Epidermal melanocyte (primary cell): ENCODE measurements at regions not wholly inside any gene's neighbourhood (a gene's known extent, or its start where the extent isn't known, plus 50 kb on each side); places are given as distances from the start of the nearest gene placed in this dataset.

Source experiments
- DNase-seq: peaks from one replicate; pipeline ENCODE4 v3.0.0; 2011; ENCODE audit warnings: low spot score; ENCODE audit not compliant: insufficient read length

DNA sequence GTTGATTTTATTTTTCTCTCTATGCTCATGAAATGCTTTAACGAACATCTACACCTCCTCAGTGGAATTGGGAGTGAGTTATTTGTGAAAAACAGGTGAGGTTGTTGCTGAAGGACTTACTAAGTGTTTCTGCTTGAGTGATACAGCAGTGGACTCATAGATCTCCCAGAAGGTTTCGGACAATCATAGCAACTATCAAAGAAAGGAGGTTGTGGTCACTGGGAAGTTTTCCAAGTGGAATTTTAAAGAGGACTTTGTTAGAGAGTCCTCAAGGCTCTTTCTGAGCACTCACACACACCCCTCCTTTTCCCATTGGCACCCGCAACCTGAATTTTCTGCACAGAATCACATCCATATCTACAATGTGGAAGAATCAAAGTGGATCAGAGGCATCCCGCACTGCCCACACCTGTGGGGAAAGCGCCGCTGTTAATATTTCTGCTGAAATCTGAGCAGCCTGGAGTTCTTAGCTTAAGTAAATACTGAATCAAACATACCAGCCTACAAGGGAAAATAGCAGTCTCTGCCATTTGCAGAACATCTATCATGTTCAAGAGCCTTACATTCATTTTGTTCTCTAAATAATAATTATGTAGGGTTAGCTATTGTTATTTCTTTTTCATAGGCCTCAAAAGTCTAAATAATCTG lies 719.4 kb downstream of the DIAPH3 start:
- no peak for DNase-seq

DNA sequence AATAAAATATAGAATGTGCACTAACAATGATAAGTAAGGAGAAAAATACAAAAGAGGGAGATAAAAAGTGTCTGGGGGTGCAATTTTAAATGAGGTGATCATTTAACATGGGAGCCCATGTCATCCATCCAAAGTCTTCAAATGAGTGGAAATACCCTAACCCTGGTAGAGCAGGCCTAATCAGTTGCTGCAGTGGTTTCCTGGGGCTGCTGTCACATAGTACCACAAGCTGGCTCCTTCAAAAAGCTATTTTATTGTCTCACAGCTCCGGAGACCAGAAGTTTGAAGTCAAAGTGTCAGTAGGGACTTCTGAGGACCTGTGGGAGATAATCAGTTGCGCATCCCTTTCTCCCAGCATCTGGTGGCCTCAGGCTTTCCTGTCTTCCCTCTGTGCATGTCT lies 717.9 kb downstream of the DIAPH3 start:
- DNase-seq: no peak

DNA sequence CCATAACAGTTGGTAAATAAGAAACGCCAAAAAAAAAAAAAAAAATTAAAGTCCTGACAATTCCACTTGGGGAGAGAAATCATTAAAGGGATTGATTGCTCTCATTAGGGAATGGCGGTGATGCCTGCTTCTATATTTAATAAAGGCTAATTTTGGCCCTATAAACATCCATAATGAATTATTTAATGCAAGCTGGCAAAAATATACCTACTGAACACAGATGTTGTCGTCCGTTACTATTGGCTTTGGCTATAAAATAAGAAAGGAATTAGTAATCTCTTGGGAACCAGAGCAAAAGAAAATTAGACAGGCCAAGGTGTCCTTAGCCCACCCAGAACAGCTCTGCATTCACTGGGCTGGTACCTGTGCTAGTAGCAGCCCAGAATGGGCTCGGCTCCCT lies 717.3 kb downstream of the DIAPH3 start:
- no peak for DNase-seq

DNA sequence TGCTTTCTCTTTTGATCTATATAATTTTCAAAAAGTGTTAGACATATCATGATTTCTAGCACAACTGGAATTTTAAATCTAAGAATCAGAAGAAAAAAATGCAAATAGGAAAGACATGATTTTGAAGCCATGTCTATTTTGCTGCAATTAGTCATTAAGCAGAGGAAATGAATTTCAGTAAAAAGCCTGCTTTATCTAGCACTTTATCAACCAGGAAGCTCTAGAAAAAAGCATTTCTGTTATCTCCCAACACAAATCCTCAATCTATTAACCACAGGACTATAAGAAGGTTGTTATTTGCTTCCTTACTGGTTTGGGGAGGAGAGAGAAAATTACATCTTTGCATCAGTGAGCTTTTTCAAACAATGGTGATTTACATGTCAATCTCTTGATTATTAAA lies 716.7 kb downstream of the DIAPH3 start:
- no peak for DNase-seq

DNA sequence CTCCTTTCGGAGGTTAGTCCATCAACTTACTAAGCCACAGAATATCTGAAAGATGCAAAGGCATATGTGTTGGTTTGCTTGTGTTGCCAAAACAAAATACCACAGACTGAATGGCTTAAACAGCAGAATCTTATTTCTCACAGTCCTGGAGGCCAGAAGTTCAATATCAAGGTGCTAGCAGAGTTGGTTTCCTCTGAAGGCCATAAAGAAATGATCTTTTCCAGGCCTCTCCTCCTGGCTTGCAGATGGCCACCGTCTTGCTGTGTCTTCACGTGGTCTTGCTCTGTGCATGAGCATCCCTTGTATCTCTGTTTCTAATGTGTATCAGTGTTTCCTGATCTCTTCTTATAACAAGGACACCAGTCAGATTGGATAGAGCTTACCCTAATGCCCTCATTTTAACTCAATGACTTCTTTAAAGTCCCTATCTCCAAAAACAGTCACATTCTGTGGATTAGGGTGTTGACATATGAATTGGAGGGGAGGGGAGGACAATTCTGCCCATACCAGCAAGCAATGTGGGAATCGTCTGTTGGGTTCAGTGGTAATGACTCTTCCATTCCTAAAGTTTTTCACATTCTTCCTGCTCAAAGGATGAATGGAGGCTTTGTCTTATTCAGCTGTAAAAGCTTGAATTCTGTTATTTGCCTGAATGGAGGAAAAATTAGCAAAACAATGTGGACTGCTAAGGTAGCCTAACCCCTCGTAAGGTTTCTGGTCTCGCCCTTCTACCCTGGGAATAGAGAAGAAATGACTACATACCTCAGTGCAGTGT lies 715.7 kb downstream of the DIAPH3 start:
- DNase-seq: peak; percentile 41

DNA sequence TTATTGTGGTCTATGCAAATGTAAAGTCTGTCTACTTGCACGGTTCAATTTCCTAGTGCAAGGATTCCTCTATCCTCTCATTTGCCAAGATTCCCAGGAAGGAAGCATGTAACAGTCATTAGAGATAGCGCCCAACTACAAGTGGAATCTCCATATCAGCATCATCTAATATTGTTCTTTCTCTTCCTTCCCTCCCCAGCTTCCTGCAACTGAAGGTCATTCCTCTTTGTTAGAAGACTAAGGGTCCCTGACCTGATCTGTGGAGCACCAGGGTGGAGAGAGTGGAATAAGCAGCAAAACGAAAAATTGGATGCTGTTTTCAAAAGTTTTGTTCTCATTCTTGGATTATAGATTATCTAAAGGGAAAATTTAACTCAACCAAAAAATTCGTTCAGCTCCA lies 714.0 kb downstream of the DIAPH3 start:
- no peak for DNase-seq

DNA sequence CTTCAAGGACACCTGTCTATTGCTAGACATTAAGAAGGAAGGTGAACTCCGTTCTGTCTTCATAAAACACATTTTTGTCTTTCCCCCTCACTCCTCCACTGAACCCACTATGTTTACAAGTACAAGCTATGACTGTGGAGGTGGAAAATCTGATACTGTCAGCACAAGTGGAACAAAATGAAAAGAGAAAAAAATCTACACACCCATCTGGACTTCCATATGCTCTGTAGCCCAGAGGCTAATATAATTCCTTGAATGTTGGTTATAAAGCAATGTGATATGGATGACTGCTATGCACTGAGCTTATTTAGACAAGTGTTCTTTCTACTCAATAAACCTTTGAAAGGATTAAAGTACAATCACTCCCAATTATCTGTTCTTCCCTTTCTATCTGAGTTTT lies 713.5 kb downstream of the DIAPH3 start:
- no peak for DNase-seq

DNA sequence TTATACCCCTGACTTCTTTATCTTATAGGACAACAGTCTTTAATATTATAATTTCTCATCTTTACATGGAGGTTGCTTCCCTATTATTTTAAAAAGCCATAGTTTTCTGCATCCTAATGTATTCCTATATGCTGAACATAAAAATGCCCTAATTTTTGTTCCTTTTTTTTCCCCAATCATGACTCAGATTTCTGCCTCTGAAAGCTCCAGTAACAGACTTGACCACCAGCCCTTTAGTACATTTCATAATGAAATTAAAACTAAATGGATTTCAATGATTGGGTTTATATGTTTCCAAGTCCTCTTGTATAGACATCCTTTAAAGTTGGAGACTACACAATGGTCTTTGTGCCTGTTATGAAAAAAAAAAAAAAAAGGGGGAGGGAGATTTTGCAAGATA lies 712.5 kb downstream of the DIAPH3 start:
- DNase-seq: no peak

DNA sequence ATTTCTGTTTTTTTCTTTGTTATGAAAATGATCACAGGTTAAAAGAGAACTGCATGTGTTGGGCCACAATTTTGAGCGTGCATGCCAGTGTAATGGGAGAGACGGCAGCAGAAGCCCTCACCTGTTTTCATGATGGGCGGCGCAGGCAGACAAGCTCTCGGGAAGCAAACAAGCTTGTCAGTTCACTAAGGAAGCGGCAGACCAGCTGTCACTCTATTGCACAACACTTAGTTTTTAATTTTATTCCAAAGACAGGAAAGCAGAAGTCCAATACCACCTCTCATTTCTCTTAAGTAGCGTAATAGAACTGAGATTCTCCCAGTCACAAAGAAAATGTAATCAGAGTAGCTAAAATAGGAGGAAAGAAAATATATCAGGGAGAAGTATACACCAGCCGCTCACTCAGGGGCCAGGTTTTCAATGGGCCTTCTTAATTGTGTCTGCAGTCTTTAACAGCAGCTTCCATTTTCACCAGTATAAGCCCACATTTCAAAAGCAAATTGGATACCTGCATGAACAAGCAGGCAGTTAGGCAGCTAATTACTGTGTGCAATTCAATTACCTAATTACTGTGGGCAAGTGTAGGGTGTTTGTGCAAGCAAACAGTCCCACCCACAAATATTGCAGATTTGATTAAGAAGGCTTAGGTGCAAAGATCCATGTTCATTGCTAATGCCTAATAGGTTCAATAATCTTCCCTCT lies 711.4 kb downstream of the DIAPH3 start:
- DNase-seq: no peak

DNA sequence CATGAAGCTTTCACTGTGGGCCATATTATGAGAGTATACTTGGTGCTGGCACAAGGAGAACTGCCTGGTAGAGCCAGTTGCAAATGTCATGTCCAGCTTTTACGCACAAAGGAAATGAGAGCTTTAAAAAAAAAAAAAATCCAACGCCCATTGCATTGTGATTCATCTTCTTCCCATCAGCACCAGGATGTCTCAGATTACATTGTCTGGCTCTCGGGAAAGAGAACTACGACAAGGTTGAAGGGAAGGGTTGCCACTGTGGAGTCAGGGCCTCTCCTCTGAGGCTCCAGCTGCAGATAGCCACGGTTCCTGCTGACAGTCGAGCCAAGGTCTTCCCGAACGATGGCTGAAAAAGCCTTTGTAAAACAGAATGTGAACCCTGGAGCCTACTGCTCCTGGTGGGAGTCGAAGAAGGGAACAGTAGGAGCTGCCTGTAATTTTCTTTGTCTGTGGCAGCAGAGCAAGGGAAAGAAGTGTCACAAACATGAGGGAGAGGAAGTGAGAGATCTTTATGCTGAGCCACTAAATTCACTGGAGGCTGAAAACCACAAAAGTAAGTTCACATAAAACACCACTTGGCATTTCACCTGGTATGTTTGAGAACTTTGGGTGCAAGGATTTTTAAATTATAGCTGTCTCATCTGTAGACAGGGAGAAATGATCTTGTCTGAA lies 704.7 kb downstream of the DIAPH3 start:
- DNase-seq: no peak

DNA sequence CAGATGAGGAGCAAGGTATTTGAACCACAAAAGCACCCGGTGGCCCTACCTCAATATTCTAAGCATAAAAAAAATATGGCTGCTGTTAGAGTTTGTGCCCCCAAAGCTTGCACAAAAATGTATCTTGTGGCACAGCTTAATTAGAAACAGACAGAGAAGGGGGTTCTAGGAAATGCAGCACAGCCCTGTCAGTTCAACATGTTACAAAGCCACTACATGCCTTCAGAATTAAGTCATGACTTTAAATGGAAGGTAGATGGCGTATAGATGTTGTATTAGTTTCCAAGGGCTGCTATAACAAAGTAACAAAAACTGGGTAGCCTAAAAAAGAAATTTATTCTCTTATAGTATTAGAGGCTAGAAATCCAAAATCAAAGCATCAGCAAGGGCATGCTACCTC lies 703.8 kb downstream of the DIAPH3 start:
- DNase-seq: no peak

DNA sequence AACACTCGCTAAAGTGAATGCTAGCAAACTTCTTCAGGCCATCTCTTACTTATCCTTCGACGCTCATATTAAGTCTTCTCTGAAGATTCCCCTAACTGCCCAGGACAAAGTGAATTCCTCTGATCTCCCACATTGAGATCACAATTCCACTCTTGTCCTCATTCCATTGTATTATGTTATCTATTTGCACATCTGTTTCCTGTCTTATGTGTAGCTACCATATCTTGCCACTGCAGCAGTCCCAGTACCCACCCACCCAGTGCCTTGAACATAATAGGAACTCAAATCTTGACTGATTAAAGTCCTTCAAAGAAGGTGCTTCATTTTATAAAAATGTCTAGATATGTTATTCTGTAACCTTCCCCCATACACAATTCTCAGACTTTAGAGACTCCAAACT lies 702.3 kb downstream of the DIAPH3 start:
- no peak for DNase-seq

DNA sequence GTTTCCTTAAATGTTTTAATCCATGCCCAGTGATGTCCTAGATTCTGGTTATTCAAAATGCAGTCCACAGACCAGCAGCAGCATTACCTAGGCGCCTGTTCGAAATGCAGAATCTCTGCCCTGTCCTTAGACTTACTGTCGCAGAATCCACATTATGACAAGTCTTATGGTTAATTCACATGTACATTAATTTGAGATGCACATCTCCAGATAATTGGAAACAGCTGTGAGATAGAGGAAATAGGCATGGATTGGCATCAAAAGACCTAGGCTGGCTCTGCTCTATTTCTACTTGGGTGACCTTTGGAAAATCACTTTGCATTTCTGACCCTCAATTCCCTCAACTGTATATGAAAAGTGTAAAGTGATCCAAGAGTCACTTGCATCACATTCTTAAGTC lies 700.7 kb downstream of the DIAPH3 start:
- DNase-seq: no peak

DNA sequence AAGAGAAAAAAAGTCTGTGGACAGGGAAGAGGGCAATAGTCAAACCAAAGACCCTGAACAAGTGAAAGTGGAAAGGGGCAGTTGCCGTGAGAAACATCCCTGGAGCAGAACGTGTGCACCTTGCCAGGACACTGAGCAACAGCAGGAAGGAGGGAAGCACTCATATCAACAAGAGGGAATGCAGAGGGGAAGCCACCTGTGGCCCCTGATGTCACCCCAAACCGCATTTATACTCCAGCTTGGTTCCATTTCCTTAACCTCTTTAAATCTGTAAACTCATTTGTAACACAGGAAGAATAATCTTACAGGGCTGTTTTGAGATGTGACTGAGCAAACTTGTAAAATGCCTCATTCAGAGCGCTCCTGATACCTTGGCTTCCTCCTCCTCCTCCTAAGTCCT lies 698.8 kb downstream of the DIAPH3 start:
- DNase-seq: no peak

DNA sequence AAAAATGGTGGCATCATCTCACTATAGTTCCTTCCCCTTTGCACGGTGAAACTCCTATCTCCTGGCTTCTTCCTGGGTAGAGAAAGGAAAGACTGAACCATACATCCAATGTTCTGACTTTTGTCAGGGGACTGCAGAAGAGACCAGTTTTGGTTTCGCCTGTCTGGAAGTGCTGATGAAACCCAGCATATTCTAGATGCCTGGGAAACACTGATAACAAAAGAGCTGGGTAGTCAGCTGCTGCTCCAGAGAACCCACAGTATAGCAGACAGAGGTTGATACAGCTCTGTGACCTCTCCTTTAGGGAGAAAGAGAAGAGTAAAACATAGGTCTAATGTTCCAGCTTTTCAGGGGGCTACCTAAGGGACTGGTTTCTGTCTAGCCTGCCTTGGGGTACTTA lies 695.3 kb downstream of the DIAPH3 start:
- DNase-seq: no peak

DNA sequence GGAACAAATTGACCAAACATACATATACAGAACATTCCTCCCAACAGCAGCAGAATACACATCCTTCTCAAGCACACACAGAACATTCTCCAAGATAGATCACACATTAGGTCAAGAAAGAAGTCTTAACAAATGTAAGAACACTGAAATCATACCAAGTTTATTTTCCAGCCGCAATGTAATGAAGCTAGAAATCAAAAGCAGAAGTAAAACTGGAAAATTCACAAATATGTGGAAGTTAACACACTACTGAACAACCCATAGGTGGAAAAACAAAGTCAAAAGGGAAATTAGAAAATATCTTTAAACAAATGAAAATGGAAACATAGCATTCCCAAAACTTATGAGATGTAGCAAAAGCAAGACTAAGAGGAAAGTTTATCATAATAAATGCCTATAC lies 692.6 kb downstream of the DIAPH3 start:
- no peak for DNase-seq

DNA sequence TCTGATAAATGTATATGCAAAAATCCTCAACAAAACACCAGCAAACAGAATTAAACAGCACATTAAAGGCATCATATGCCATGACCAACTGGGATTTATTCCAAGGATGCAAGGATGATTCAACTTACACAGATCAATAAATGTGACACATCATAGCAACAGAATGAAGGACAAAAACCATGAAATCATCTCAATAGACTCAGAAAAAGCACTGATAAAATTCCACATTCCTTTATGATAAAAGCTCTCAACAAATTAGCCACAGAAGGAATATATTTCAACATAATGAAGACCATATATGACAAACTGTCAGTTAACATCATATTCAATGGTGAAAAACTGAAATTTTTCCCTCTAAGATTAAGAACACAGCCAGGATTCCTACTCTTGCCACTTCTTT lies 691.6 kb downstream of the DIAPH3 start:
- no peak for DNase-seq

DNA sequence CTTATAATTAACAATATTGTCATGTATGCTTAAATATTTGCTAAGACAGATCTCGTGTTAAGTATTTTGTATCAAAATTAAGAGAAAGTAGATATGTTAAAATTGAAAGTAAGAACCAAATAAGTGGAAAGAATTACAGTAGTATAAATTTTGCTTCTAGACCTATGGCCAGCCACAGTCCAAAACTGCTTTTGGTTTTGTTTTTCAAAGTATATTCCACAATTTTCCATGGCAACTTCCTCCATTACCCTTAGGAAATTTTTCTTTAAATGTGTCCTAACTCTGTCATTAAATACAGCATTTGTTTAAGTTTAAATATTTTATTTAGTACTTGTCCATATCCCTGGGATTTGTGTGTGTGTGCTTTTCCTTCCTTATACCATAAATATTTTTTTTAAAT lies 689.0 kb downstream of the DIAPH3 start:
- DNase-seq: no peak

DNA sequence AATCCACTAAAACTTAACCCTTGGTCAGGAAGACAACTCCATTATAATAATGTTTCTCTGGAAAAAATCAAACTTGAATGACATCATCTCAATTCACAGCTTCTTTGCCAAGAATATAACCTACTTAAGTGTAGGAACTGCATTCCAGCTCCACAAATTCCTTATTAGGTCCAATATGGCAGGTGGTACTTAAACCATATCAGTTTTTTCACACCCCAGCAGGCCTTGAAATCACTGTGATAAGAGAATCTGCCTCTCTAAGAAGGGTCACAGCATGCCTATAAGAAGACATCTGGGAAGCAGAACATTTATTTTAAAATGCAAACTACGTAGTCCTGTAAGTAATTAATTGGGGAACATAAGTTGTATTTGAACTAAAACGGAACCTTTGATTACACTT lies 687.8 kb downstream of the DIAPH3 start:
- DNase-seq: no peak

DNA sequence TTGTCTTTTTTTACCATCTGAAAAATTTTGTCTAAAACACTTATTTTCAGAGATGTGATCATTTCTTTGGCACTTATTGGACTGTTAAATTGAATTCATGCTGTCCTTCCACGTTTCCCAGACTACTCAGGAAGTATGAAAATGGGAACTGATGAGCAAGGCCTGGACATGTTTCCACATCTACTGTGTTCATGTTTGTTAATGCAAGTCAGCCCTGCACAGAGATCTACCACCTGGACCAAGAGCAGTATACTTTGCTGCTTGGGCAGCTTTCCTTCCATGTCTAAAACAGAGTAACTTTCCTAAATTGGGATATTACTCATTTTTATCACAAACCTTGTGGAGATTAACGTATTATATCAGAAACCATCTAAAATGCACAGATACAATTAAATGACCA lies 687.4 kb downstream of the DIAPH3 start:
- no peak for DNase-seq

DNA sequence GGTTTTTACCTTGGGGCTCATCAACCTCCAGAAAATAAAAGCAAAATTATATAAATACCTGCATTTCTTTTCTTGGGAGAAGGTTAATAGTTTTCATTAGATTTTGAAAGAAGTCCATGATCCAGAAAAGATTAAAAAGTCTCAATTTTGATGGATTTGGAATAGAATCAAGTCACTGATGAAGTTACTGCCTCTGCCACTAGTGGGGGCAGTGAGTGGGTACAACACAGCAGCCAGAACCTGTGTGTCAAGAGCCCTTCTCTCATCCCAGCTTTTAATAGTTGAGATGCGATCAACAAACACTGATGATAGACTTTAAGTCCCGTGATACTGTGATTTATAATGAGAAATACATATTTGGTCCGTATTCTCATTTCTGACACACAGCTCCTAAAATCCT lies 686.7 kb downstream of the DIAPH3 start:
- DNase-seq: no peak

DNA sequence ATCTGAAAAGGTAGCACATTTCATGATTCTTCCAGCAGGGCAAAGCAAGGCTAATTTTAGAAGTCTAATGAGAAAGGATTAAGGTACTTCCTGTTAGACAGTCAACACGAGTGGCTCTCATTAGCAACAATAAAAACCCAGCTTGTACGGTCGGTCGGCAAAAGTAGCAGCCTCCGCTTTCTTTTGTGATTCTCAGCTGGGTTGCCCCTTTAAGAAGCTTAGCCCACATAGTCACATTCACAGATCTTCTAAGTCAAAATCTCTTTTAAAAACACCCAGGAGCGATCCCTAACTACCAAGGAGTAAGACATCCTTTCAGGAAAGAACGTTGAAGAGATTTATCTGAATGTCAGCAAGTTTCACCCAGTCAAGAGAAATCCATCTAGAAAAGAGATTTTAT lies 684.8 kb downstream of the DIAPH3 start:
- DNase-seq: no peak
